Stomach (tissue), 8 donors: ENCODE measurements at regions not wholly inside any gene's neighbourhood (a gene's known extent, or its start where the extent isn't known, plus 50 kb on each side); places are given as distances from the start of the nearest gene placed in this dataset.

Experiments
- DNase-seq, 2 donors: peaks; one replicate each; pipeline versions ENCODE4 v3.0.0 to v3.0.0-alpha.2; 2013 to 2019
- H3K27ac ChIP-seq, 5 donors: fragments of 200-600 bp in 4 of 5; sonication (generic) in 4 of 5; one replicate each; pipeline ENCODE4 v1.5.1; 2013 to 2019; ENCODE audit warnings: mild to moderate bottlenecking in 1 of 5, moderate library complexity in 1 of 5
- H3K27me3 ChIP-seq, 3 donors: fragments of 200-600 bp; sonication (generic); one replicate each; pipeline ENCODE4 v1.5.1; 2017 to 2019; ENCODE audit warnings: mixed run types in 1 of 3
- H3K36me3 ChIP-seq, 4 donors: fragments of 200-600 bp; sonication (generic); 1 replicate in 3 of 4; 2 replicates in 1 of 4; pipeline ENCODE4 v1.5.1; 2016 to 2019
- H3K4me1 ChIP-seq, 4 donors: fragments of 200-600 bp; sonication (generic); one replicate each; pipeline ENCODE4 v1.5.1; 2016 to 2019
- H3K4me3 ChIP-seq, 4 donors: fragments of 200-600 bp; sonication (generic) in 3 of 4; one replicate each; pipeline ENCODE4 v1.5.1; 2016 to 2019; ENCODE audit warnings: mild to moderate bottlenecking in 1 of 4
- H3K9me3 ChIP-seq, 4 donors: fragments of 200-600 bp; sonication (generic); one replicate each; pipeline ENCODE4 v1.5.1; 2016 to 2019
- EP300 ChIP-seq: sonication (generic); formaldehyde crosslinking; IDR thresholded peaks from one replicate; pipeline ENCODE4 v1.6.1; 2017; ENCODE audit warnings: antibody characterized with exemption
- POLR2A ChIP-seq, 4 donors: fragments of 450-650 bp; IDR thresholded peaks; one replicate each; pipeline ENCODE4 v1.6.1; 2016; ENCODE audit warnings: antibody characterized with exemption in 4 of 4, control low read depth in 2 of 4, mild to moderate bottlenecking in 1 of 4, moderate library complexity in 1 of 4
- POLR2AphosphoS5 ChIP-seq, 3 donors: sonication (generic); formaldehyde crosslinking; IDR thresholded peaks; one replicate each; pipeline ENCODE4 v1.6.1; 2016; ENCODE audit warnings: antibody characterized with exemption in 3 of 3
- WGBS, 5 donors: extraction: QIAGEN DNeasy Blood & Tissue Kit in 3 of 5; methylation state at CpG; one replicate each; pipeline versions ENCODE4 v1.1.5 to v1.1.7; 2013 to 2018; 5-methylcytosine and 5-hydroxymethylcytosine counted together
- intact Hi-C: fragments of 100-400 bp; cut with DNase I; formaldehyde crosslinking; loops from one replicate; pipeline ENCODE4 v1.15.1; 2023; ENCODE audit warnings: low total_unique reads
- TF ChIP-seq, protein P1 (sequence below), 7 experiments: fragments of 450-650 bp in 4 of 7; fragments of 200-600 bp in 3 of 7; sonication (generic) in 3 of 7; IDR thresholded peaks; one replicate each; pipeline ENCODE4 v1.5.1; 2016 to 2019; ENCODE audit warnings: antibody characterized with exemption in 7 of 7, control low read depth in 2 of 7, mild to moderate bottlenecking in 1 of 7
- donor health status: healthy with polysubstance abuse.
- donor health status: Bipolar disorder and iron deficiency.
- donor health status: healthy.

DNA sequence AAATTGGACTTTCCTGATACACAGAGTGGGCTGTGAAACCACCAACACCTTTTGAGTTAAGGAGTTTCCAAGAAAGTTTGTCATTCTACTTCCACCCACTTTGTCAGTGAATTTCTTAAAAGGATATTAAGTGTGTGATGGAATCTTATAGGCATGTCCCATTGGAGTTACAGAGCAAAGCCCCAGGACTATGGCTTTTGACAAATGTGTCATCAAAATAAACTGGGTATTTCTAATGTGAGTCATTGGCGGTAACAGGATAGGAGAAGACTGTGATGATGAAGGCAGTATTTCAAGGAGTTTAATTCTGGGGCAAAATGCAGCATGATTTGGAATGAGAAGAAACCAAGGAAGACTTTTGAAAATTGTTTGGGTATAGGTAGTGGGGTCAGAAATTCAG is 1013.8 kb upstream of the EEF2KMT start:
- Histone ChIP-seq H3K27me3 (no peaks in the 10 kb centered on the region), H3K4me3 (no peak overlapping the region), H3K9me3 (peaks cover 0 to 14% (median 0%) of the 10 kb centered on the region in 4 donors), H3K36me3 (no peaks in the 10 kb centered on the region), H3K27ac (no peak overlapping the region), H3K4me1 (no peaks in the 10 kb centered on the region)
- TF ChIP-seq, protein P1, sequence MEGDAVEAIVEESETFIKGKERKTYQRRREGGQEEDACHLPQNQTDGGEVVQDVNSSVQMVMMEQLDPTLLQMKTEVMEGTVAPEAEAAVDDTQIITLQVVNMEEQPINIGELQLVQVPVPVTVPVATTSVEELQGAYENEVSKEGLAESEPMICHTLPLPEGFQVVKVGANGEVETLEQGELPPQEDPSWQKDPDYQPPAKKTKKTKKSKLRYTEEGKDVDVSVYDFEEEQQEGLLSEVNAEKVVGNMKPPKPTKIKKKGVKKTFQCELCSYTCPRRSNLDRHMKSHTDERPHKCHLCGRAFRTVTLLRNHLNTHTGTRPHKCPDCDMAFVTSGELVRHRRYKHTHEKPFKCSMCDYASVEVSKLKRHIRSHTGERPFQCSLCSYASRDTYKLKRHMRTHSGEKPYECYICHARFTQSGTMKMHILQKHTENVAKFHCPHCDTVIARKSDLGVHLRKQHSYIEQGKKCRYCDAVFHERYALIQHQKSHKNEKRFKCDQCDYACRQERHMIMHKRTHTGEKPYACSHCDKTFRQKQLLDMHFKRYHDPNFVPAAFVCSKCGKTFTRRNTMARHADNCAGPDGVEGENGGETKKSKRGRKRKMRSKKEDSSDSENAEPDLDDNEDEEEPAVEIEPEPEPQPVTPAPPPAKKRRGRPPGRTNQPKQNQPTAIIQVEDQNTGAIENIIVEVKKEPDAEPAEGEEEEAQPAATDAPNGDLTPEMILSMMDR (IDR thresholded peaks at IDR 0.05): no peak
- TF ChIP-seq POLR2AphosphoS5 (IDR thresholded peaks at IDR 0.05) (no peak), EP300 (no peak), POLR2A (IDR thresholded peaks at IDR 0.05) (no peak)
- WGBS, 5 donors: 93 to 95% (median 93%) methylated on average over 1 of the region's 1 CpG
- intact Hi-C loops: no loop called here
- no peak for DNase-seq

DNA sequence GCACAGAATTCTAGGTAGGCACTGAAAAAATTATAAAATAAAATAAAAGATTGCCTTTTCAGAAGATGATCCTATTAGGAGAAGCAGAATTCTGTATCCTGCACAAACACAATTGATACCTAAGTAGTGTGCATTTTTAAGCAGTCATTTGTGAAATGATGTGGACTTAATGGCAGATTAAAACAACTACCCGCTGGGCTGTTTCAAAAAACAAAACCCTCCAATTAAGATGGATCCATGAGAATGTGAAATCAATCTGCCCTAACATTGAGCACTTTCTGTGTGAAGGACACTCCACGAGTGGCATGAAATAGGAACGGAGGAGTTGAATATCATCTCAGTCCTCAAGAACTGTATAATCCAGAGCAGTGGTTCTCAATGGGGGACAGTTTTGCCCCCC is 1012.8 kb upstream of the EEF2KMT start:
- TF ChIP-seq POLR2A (IDR thresholded peaks at IDR 0.05) (no peak), POLR2AphosphoS5 (IDR thresholded peaks at IDR 0.05) (no peak), EP300 (no peak)
- TF ChIP-seq, protein P1 (IDR thresholded peaks at IDR 0.05): no peak
- intact Hi-C loops: no loop called here
- Histone ChIP-seq H3K27ac (no peak overlapping the region), H3K9me3 (peaks cover 0 to 15% (median 0%) of the 10 kb centered on the region in 4 donors), H3K4me1 (no peaks in the 10 kb centered on the region), H3K4me3 (no peak overlapping the region), H3K36me3 (no peaks in the 10 kb centered on the region), H3K27me3 (no peaks in the 10 kb centered on the region)
- no peak for DNase-seq
- 73 to 85% (median 85%) methylated on average over 3 of the region's 3 CpGs for WGBS, 5 donors

DNA sequence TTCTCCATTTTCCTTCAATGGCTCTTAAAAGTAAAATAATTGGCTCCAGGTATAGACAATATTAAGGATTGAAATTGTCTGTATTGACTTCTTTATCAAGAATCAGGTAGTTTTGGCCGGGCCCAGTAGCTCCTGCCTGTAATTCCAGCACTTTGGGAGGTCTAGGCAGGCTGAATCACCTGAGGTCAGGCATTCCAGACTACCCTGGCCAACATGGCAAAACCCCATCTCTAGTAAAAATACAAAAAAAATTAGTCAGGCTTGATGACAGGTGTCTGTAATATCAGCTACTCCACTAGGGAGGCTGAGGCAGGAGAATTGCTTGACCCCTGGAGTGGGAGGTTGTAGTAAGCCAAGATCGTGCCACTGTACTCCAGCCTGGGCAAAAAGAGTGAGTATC is 1008.5 kb upstream of the EEF2KMT start:
- no peak for DNase-seq
- H3K27me3 ChIP-seq: no peaks in the 10 kb centered on the region

DNA sequence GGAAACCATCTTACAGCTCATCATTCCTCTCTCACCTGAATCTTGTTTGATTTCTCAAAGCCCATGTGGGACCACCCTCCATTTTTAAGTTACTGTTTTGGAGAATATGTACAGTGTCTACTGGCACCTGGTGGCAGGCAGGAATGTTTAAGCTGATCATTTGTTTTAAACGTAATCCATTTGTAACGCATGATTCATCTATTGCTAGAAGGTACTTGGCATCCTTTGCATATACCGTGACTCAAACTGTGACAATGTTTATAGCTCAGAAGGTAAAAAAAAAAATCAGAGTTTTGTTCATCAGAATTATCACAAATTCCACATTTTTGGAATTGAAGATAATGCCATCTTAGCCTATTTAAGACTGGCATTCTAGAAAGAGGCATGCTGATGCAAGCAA is 1007.5 kb upstream of the EEF2KMT start:
- no peaks in the 10 kb centered on the region for H3K4me1 ChIP-seq
- H3K27me3 ChIP-seq: no peaks in the 10 kb centered on the region
- H3K9me3 ChIP-seq: peaks cover 0 to 18% (median 5%) of the 10 kb centered on the region in 4 donors
- intact Hi-C loops: no loop called here
- no peaks in the 10 kb centered on the region for H3K36me3 ChIP-seq
- no peak for TF ChIP-seq POLR2AphosphoS5 (IDR thresholded peaks at IDR 0.05)
- TF ChIP-seq, protein P1 (IDR thresholded peaks at IDR 0.05): no peak
- TF ChIP-seq POLR2A (IDR thresholded peaks at IDR 0.05): no peak
- TF ChIP-seq EP300: no peak
- 61 to 77% (median 70%) methylated on average over 3 of the region's 3 CpGs for WGBS, 5 donors
- H3K4me3 ChIP-seq: no peak overlapping the region
- H3K27ac ChIP-seq: no peak overlapping the region
- DNase-seq: no peak

More for the DNA sequence above, 1008.5 kb upstream of the EEF2KMT start:
- no peaks in the 10 kb centered on the region for H3K36me3 ChIP-seq
- H3K9me3 ChIP-seq: peaks cover 0 to 24% (median 3%) of the 10 kb centered on the region in 4 donors
- TF ChIP-seq, protein P1 (IDR thresholded peaks at IDR 0.05): no peak
- no peak for TF ChIP-seq EP300
- WGBS, 5 donors: 35 to 67% (median 43%) methylated on average over 2 of the region's 2 CpGs
- H3K27ac ChIP-seq: no peak overlapping the region
- no peak overlapping the region for H3K4me3 ChIP-seq
- intact Hi-C loops: no loop called here
- H3K4me1 ChIP-seq: no peaks in the 10 kb centered on the region
